ENCODE measurements at regions not wholly inside any gene's neighbourhood (a gene's known extent, or its start where the extent isn't known, plus 50 kb on each side); places are given as distances from the start of the nearest gene placed in this dataset.

- peak; percentile 52 for DNase-seq (ENCODE audit: low spot score)
- intact Hi-C loops (cut with DNase I): no loop called here
These were observed 55.7 kb downstream of the RTL6 start for GRCh38 chr22:44442186-44442815.

- intact Hi-C loops (cut with DNase I): no loop called here
- peak; percentile 75 for DNase-seq (ENCODE audit: low spot score)
These were observed 56.4 kb downstream of the RTL6 start for GRCh38 chr22:44441401-44442185.

- intact Hi-C loops (cut with DNase I): no loop called here
These were observed 57.5 kb downstream of the RTL6 start for GRCh38 chr22:44440224-44441160.

GRCh38 chr22:44439356-44440223 is 58.4 kb downstream of the RTL6 start:
- intact Hi-C loops (cut with DNase I): no loop called here

More at GRCh38 chr22:44440224-44441160, 57.5 kb downstream of the RTL6 start:
- peak; percentile 61 for DNase-seq (ENCODE audit: low spot score)

GRCh38 chr22:44438481-44439131 is 59.4 kb downstream of the RTL6 start:
- DNase-seq (ENCODE audit: low spot score): peak; percentile 70

More at GRCh38 chr22:44439356-44440223, 58.4 kb downstream of the RTL6 start:
- DNase-seq (ENCODE audit: low spot score): peak; percentile 61

GRCh38 chr22:44438056-44438455 is 60.0 kb downstream of the RTL6 start:
- peak; percentile 65 for DNase-seq (ENCODE audit: low spot score)
- intact Hi-C loops (cut with DNase I): no loop called here

More at GRCh38 chr22:44438481-44439131, 59.4 kb downstream of the RTL6 start:
- intact Hi-C loops (cut with DNase I): no loop called here

GRCh38 chr22:44437216-44438055 is 60.6 kb downstream of the RTL6 start:
- intact Hi-C loops (cut with DNase I): no loop called here
- peak; percentile 76 for DNase-seq (ENCODE audit: low spot score)

GRCh38 chr22:44436736-44437135 is 61.3 kb downstream of the RTL6 start:
- intact Hi-C loops (cut with DNase I): no loop called here
- no peak for DNase-seq (ENCODE audit: low spot score)

GRCh38 chr22:44431256-44431655 is 66.8 kb downstream of the RTL6 start:
- intact Hi-C loops (cut with DNase I): no loop called here
- peak; percentile 42 for DNase-seq (ENCODE audit: low spot score)

GRCh38 chr22:44430716-44431115 is 67.3 kb downstream of the RTL6 start:
- DNase-seq (ENCODE audit: low spot score): peak; percentile 34
- intact Hi-C loops (cut with DNase I): no loop called here

GRCh38 chr22:44429941-44430587 is 68.0 kb downstream of the RTL6 start:
- intact Hi-C loops (cut with DNase I): no loop called here
- DNase-seq (ENCODE audit: low spot score): peak; percentile 75

- peak; percentile 47 for DNase-seq (ENCODE audit: low spot score)
- intact Hi-C loops (cut with DNase I): no loop called here
These were observed 68.8 kb downstream of the RTL6 start for GRCh38 chr22:44428941-44429830.

- peak; percentile 51 for DNase-seq (ENCODE audit: low spot score)
- intact Hi-C loops (cut with DNase I): no loop called here
These were observed 70.2 kb downstream of the RTL6 start for GRCh38 chr22:44427611-44428470.

- intact Hi-C loops (cut with DNase I): no loop called here
- no peak for DNase-seq (ENCODE audit: low spot score)
These were observed 71.1 kb downstream of the RTL6 start for GRCh38 chr22:44426981-44427380.

GRCh38 chr22:44425694-44426045 is 72.4 kb downstream of the RTL6 start:
- intact Hi-C loops (cut with DNase I): no loop called here
- peak; percentile 26 for DNase-seq (ENCODE audit: low spot score)
